ENCODE measurements at regions not wholly inside any gene's neighbourhood (a gene's known extent, or its start where the extent isn't known, plus 50 kb on each side); places are given as distances from the start of the nearest gene placed in this dataset.

GRCh38 chr10:57188846-57189245 lies 827.8 kb upstream of the ZWINT start:
- no peak for TF ChIP-seq CREB5 (CRISPR knock-in tag; IDR thresholded peaks at IDR 0.05; ENCODE audit: low read depth)
- TF ChIP-seq TCF4 (CRISPR knock-in tag; IDR thresholded peaks at IDR 0.05; ENCODE audit: borderline replicate concordance): no peak
- TF ChIP-seq BACH2 (CRISPR knock-in tag; IDR thresholded peaks at IDR 0.05; ENCODE audit: borderline replicate concordance): no peak
- TF ChIP-seq ZNF565 (CRISPR knock-in tag; conservative IDR thresholded peaks at IDR 0.05; ENCODE audit: low read depth): no peak
- TF ChIP-seq ZNF8 (CRISPR knock-in tag; IDR thresholded peaks at IDR 0.05): no peak
- TF ChIP-seq ZFP3 (CRISPR knock-in tag; IDR thresholded peaks at IDR 0.05): no peak
- TF ChIP-seq POU6F1 (CRISPR knock-in tag; IDR thresholded peaks at IDR 0.05; ENCODE audit: borderline replicate concordance, low read depth): no peak
- TF ChIP-seq, protein P1, sequence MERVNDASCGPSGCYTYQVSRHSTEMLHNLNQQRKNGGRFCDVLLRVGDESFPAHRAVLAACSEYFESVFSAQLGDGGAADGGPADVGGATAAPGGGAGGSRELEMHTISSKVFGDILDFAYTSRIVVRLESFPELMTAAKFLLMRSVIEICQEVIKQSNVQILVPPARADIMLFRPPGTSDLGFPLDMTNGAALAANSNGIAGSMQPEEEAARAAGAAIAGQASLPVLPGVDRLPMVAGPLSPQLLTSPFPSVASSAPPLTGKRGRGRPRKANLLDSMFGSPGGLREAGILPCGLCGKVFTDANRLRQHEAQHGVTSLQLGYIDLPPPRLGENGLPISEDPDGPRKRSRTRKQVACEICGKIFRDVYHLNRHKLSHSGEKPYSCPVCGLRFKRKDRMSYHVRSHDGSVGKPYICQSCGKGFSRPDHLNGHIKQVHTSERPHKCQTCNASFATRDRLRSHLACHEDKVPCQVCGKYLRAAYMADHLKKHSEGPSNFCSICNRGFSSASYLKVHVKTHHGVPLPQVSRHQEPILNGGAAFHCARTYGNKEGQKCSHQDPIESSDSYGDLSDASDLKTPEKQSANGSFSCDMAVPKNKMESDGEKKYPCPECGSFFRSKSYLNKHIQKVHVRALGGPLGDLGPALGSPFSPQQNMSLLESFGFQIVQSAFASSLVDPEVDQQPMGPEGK (CRISPR knock-in tag; IDR thresholded peaks at IDR 0.05; ENCODE audit: borderline replicate concordance): no peak
- no peak for TF ChIP-seq ISL1 (CRISPR knock-in tag; IDR thresholded peaks at IDR 0.05)
- no peak for TF ChIP-seq ZFP30 (CRISPR knock-in tag; IDR thresholded peaks at IDR 0.05)
- TF ChIP-seq, protein P2, sequence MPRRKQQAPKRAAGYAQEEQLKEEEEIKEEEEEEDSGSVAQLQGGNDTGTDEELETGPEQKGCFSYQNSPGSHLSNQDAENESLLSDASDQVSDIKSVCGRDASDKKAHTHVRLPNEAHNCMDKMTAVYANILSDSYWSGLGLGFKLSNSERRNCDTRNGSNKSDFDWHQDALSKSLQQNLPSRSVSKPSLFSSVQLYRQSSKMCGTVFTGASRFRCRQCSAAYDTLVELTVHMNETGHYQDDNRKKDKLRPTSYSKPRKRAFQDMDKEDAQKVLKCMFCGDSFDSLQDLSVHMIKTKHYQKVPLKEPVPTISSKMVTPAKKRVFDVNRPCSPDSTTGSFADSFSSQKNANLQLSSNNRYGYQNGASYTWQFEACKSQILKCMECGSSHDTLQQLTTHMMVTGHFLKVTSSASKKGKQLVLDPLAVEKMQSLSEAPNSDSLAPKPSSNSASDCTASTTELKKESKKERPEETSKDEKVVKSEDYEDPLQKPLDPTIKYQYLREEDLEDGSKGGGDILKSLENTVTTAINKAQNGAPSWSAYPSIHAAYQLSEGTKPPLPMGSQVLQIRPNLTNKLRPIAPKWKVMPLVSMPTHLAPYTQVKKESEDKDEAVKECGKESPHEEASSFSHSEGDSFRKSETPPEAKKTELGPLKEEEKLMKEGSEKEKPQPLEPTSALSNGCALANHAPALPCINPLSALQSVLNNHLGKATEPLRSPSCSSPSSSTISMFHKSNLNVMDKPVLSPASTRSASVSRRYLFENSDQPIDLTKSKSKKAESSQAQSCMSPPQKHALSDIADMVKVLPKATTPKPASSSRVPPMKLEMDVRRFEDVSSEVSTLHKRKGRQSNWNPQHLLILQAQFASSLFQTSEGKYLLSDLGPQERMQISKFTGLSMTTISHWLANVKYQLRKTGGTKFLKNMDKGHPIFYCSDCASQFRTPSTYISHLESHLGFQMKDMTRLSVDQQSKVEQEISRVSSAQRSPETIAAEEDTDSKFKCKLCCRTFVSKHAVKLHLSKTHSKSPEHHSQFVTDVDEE (CRISPR knock-in tag; IDR thresholded peaks at IDR 0.05): no peak
- TF ChIP-seq RARB (CRISPR knock-in tag; IDR thresholded peaks at IDR 0.05): no peak
- TF ChIP-seq GLIS3 (CRISPR knock-in tag; IDR thresholded peaks at IDR 0.05): no peak
- no peak for TF ChIP-seq ZNF70 (CRISPR knock-in tag; IDR thresholded peaks at IDR 0.05)
- TF ChIP-seq ARNTL (CRISPR knock-in tag; IDR thresholded peaks at IDR 0.05; ENCODE audit: borderline replicate concordance, low read depth): no peak
- no peak for TF ChIP-seq SNAI2 (CRISPR knock-in tag; IDR thresholded peaks at IDR 0.05)
- ATAC-seq: no peak

DNA sequence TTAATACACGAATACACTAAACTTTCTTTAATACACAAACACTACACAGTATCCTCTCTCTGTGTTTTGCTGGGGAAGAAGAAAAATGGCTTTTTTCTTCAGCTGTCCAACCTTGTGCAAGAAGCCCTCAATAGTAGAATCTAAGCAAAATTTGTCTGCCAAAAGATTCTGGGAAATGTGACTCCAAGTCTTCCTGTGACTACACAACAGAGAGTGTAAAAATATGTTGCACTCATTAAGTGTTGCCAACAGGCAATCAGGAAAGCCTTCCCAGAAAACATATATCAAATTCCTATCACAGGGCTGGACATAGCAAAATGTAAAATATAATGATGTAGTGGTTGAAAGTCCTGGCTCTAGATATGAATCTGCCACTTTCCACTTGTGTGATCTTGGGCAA lies 825.1 kb upstream of the ZWINT start:
- no peak for TF ChIP-seq TCF4 (CRISPR knock-in tag; IDR thresholded peaks at IDR 0.05; ENCODE audit: borderline replicate concordance)
- no peak for TF ChIP-seq PPARA (CRISPR knock-in tag; IDR thresholded peaks at IDR 0.05; ENCODE audit: borderline replicate concordance)
- no peak for TF ChIP-seq CREB5 (CRISPR knock-in tag; IDR thresholded peaks at IDR 0.05; ENCODE audit: low read depth)
- TF ChIP-seq OSR1 (CRISPR knock-in tag; IDR thresholded peaks at IDR 0.05): no peak
- TF ChIP-seq GLIS3 (CRISPR knock-in tag; IDR thresholded peaks at IDR 0.05): no peak
- TF ChIP-seq SNAI2 (CRISPR knock-in tag; IDR thresholded peaks at IDR 0.05): no peak
- no peak for TF ChIP-seq BACH2 (CRISPR knock-in tag; IDR thresholded peaks at IDR 0.05; ENCODE audit: borderline replicate concordance)
- no peak for TF ChIP-seq ISL1 (CRISPR knock-in tag; IDR thresholded peaks at IDR 0.05)
- no peak for TF ChIP-seq TOX (CRISPR knock-in tag; IDR thresholded peaks at IDR 0.05; ENCODE audit: borderline replicate concordance)
- ATAC-seq: no peak

DNA sequence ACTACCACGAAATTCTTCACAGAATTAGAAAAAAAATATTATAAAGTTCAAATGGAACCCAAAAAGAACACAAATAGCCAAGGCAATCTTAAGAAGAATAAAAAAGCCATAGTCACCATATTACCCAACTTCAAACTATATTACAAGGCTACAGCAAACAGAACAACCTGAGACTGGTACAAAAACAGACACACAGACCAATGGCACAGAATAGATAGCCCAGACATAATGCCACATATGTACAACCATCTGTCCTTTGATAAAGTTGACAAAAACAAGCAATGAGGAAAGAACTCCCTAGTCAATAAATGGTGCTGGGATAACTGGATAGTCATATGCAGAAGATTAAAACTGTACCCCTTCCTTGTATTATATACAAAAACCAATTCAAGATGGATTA lies 808.5 kb upstream of the ZWINT start:
- ATAC-seq: no peak
- TF ChIP-seq, protein P3, sequence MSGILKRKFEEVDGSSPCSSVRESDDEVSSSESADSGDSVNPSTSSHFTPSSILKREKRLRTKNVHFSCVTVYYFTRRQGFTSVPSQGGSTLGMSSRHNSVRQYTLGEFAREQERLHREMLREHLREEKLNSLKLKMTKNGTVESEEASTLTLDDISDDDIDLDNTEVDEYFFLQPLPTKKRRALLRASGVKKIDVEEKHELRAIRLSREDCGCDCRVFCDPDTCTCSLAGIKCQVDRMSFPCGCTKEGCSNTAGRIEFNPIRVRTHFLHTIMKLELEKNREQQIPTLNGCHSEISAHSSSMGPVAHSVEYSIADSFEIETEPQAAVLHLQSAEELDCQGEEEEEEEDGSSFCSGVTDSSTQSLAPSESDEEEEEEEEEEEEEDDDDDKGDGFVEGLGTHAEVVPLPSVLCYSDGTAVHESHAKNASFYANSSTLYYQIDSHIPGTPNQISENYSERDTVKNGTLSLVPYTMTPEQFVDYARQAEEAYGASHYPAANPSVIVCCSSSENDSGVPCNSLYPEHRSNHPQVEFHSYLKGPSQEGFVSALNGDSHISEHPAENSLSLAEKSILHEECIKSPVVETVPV (CRISPR knock-in tag; IDR thresholded peaks at IDR 0.05): no peak
- no peak for TF ChIP-seq ISL1 (CRISPR knock-in tag; IDR thresholded peaks at IDR 0.05)
- TF ChIP-seq, protein P1 (CRISPR knock-in tag; IDR thresholded peaks at IDR 0.05; ENCODE audit: borderline replicate concordance): no peak
- no peak for TF ChIP-seq CSDC2 (CRISPR knock-in tag; IDR thresholded peaks at IDR 0.05)
- no peak for TF ChIP-seq RARB (CRISPR knock-in tag; IDR thresholded peaks at IDR 0.05)
- no peak for TF ChIP-seq ARNTL (CRISPR knock-in tag; IDR thresholded peaks at IDR 0.05; ENCODE audit: borderline replicate concordance, low read depth)
- no peak for TF ChIP-seq CREB5 (CRISPR knock-in tag; IDR thresholded peaks at IDR 0.05; ENCODE audit: low read depth)
- no peak for TF ChIP-seq ZC3H10 (CRISPR knock-in tag; IDR thresholded peaks at IDR 0.05)
- TF ChIP-seq GLIS3 (CRISPR knock-in tag; IDR thresholded peaks at IDR 0.05): no peak
- TF ChIP-seq OSR1 (CRISPR knock-in tag; IDR thresholded peaks at IDR 0.05): no peak
- no peak for TF ChIP-seq ZFP30 (CRISPR knock-in tag; IDR thresholded peaks at IDR 0.05)
- TF ChIP-seq ZNF70 (CRISPR knock-in tag; IDR thresholded peaks at IDR 0.05): no peak
- TF ChIP-seq BACH2 (CRISPR knock-in tag; IDR thresholded peaks at IDR 0.05; ENCODE audit: borderline replicate concordance): no peak
